ENCODE measurements at regions not wholly inside any gene's neighbourhood (a gene's known extent, or its start where the extent isn't known, plus 50 kb on each side); places are given as distances from the start of the nearest gene placed in this dataset.

DNA sequence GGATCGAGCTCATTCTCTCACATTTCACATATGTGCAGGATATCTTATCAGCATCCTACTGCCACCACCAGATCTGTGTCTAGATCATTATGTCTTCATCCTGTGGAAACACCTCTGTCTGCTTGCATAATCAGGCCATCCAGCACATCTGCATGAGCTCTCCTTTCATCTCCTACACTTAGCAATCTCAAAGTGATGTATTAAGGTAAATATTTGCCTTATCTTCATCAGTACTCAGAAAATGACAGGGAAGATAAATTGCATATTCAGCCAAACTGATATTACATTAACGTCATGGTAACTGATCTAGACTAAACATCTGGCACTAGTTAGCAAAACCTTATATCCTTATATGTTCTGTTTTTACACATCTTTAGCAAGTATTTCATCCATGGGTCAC is 207.3 kb upstream of the PABPC4L start:
- no peak for TF ChIP-seq POLR2A (IDR thresholded peaks at IDR 0.05)
- no peak for TF ChIP-seq CTCF (IDR thresholded peaks at IDR 0.05)
- no peaks in the 10 kb centered on the region for H3K4me1 ChIP-seq
- H3K27ac ChIP-seq, result no peak overlapping the region
- H3K36me3 ChIP-seq, result no peaks in the 10 kb centered on the region
- 72 to 77% methylated on average over 2 of the region's 2 CpGs for WGBS, 2 donors
- no peak overlapping the region for H3K4me3 ChIP-seq (replicated peaks in 1 of 3)
- H3K9me3 ChIP-seq, result no peaks in the 10 kb centered on the region
- no peak for DNase-seq
- H3K27me3 ChIP-seq, result no peaks in the 10 kb centered on the region
- intact Hi-C loops (cut with DNase I), result no loop called here

DNA sequence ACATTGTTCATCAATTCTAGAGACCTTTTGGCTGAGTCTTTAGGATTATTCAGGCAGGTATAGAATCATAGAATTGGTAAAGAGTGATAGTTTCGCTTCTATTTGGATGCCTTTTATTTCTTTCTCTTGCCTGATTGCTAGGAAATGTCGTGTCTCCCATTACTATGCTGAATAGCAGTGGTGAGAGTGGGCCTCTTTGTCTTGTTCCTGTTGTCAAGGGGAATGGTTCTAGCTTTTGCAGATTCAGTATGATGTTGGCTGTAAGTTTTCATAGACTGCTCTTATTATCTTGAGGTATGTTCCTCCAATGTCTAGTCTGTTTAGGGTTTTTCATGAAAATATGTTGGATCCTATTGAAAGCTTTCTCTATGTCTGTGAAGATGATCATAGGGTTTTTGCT is 200.2 kb upstream of the PABPC4L start:
- Histone ChIP-seq H3K4me1 (no peaks in the 10 kb centered on the region), H3K9me3 (no peaks in the 10 kb centered on the region), H3K4me3 (replicated peaks in 1 of 3) (no peak overlapping the region), H3K27me3 (no peaks in the 10 kb centered on the region), H3K36me3 (no peaks in the 10 kb centered on the region), H3K27ac (no peak overlapping the region)
- WGBS, 2 donors, result 85% methylated on average over 2 of the region's 2 CpGs
- intact Hi-C loops (cut with DNase I), result no loop called here
- TF ChIP-seq CTCF (IDR thresholded peaks at IDR 0.05) (no peak), POLR2A (IDR thresholded peaks at IDR 0.05) (no peak)
- no peak for DNase-seq

GRCh38 chr4:134393592-134393991 is 192.0 kb upstream of the PABPC4L start:
- no peaks in the 10 kb centered on the region for H3K27me3 ChIP-seq
- H3K36me3 ChIP-seq, result no peaks in the 10 kb centered on the region
- intact Hi-C loops (cut with DNase I), result no loop called here
- no peak for TF ChIP-seq POLR2A (IDR thresholded peaks at IDR 0.05)
- no peak for TF ChIP-seq CTCF (IDR thresholded peaks at IDR 0.05)
- no peak for DNase-seq
- no peaks in the 10 kb centered on the region for H3K9me3 ChIP-seq
- peaks cover 0 to 3% of the 10 kb centered on the region in 2 donors for H3K4me1 ChIP-seq
- no peak overlapping the region for H3K27ac ChIP-seq
- 95 to 96% methylated on average over 2 of the region's 2 CpGs for WGBS, 2 donors
- no peak overlapping the region for H3K4me3 ChIP-seq (replicated peaks in 1 of 3)

- Histone ChIP-seq H3K27me3 (no peaks in the 10 kb centered on the region), H3K4me1 (peaks cover 0 to 11% of the 10 kb centered on the region in 2 donors), H3K9me3 (no peaks in the 10 kb centered on the region), H3K27ac (no peak overlapping the region), H3K4me3 (replicated peaks in 1 of 3) (no peak overlapping the region), H3K36me3 (no peaks in the 10 kb centered on the region)
- intact Hi-C loops (cut with DNase I), result no loop called here
- no peak for DNase-seq
- TF ChIP-seq CTCF (IDR thresholded peaks at IDR 0.05), result no peak
- TF ChIP-seq POLR2A (IDR thresholded peaks at IDR 0.05), result no peak
- WGBS, 2 donors, result 82 to 84% methylated on average over 2 of the region's 2 CpGs
Measured at GRCh38 chr4:134390319-134390718, 188.7 kb upstream of the PABPC4L start.

DNA sequence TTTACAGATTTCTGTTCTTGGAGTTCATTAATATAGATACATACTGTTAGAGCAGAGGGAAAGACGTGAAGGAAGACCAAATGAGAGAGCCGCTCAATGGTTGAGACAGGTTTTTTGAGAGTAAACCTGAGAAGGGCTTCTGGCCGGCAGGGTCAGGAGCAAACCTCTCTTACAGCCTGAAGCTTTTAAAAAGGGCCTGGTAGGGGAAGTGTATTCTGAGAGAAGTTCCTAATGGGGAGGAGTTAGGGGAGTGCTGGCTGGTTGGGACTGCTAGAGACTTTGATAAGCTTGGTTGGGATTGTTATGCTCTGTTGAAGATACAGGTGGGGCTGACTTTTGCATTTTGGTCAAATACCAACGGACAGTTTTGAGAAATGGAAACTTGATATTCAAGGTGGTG is 186.8 kb upstream of the PABPC4L start:
- intact Hi-C loops (cut with DNase I), result no loop called here
- H3K27me3 ChIP-seq, result no peaks in the 10 kb centered on the region
- TF ChIP-seq CTCF (IDR thresholded peaks at IDR 0.05), result no peak
- TF ChIP-seq POLR2A (IDR thresholded peaks at IDR 0.05), result no peak
- H3K9me3 ChIP-seq, result no peaks in the 10 kb centered on the region
- no peaks in the 10 kb centered on the region for H3K36me3 ChIP-seq
- 48 to 49% methylated on average over 4 of the region's 4 CpGs for WGBS, 2 donors
- no peak overlapping the region for H3K4me3 ChIP-seq (replicated peaks in 1 of 3)
- peaks cover 0 to 11% of the 10 kb centered on the region in 2 donors for H3K4me1 ChIP-seq
- peak; percentile 4 to 13 for DNase-seq
- peak overlapping the region in 1 of 3 donors; percentile 37 for H3K27ac ChIP-seq

All from thyroid gland (tissue), 4 donors.